Mesendoderm (in vitro differentiated cells): ENCODE measurements at regions not wholly inside any gene's neighbourhood (a gene's known extent, or its start where the extent isn't known, plus 50 kb on each side); places are given as distances from the start of the nearest gene placed in this dataset.

Experiments used
- DNase-seq: peaks from one replicate; pipeline ENCODE4 v3.0.0; 2013
- H2AK5ac ChIP-seq: 2 replicates; pipeline ENCODE4 v1.6.1; 2013; ENCODE audit warnings: low read length, inconsistent platforms
- H2BK120ac ChIP-seq: 2 replicates; pipeline ENCODE4 v1.6.1; 2013; ENCODE audit warnings: low read depth, mild to moderate bottlenecking, low read length, moderate library complexity, mixed read lengths
- H2BK15ac ChIP-seq: replicated peaks from 2 replicates; pipeline ENCODE4 v1.6.1; 2013; ENCODE audit warnings: low read depth, mild to moderate bottlenecking, moderate library complexity
- H2BK5ac ChIP-seq: 2 replicates; pipeline ENCODE4 v1.6.1; 2013; ENCODE audit warnings: low read length, inconsistent platforms
- H3K18ac ChIP-seq: 2 replicates; pipeline ENCODE4 v1.6.1; 2013; ENCODE audit warnings: mild to moderate bottlenecking, low read length, mixed read lengths
- H3K23ac ChIP-seq: one replicate; pipeline ENCODE4 v1.6.1; 2013; ENCODE audit warnings: low read length
- H3K27ac ChIP-seq: 2 replicates; pipeline ENCODE4 v1.5.1; 2013; ENCODE audit warnings: low read depth, mild to moderate bottlenecking, inconsistent platforms, low read length, moderate library complexity
- H3K27me3 ChIP-seq: 2 replicates; pipeline ENCODE4 v1.6.1; 2013; ENCODE audit warnings: low read length, control low read depth, mild to moderate bottlenecking, inconsistent platforms; ENCODE audit not compliant: insufficient read depth, poor library complexity
- H3K36me3 ChIP-seq: 2 replicates; pipeline ENCODE4 v1.6.1; 2013; ENCODE audit warnings: low read length, inconsistent platforms; ENCODE audit not compliant: control insufficient read depth, insufficient read depth
- H3K4ac ChIP-seq: one replicate; pipeline ENCODE4 v1.6.1; 2013; ENCODE audit warnings: low read depth, mild to moderate bottlenecking, low read length, moderate library complexity
- H3K4me1 ChIP-seq: 2 replicates; pipeline ENCODE4 v1.6.1; 2013; ENCODE audit warnings: low read depth, low read length, inconsistent platforms; ENCODE audit not compliant: control insufficient read depth
- H3K4me2 ChIP-seq: 2 replicates; pipeline ENCODE4 v1.6.1; 2013; ENCODE audit warnings: low read length
- H3K4me3 ChIP-seq: 2 replicates; pipeline ENCODE4 v1.5.1; 2013; ENCODE audit warnings: mild to moderate bottlenecking, low read length
- H3K56ac ChIP-seq: one replicate; pipeline ENCODE4 v1.6.1; 2013; ENCODE audit warnings: low read length
- H3K79me1 ChIP-seq: 2 replicates; pipeline ENCODE4 v1.6.1; 2013; ENCODE audit warnings: low read length, inconsistent platforms
- H3K79me2 ChIP-seq: 2 replicates; pipeline ENCODE4 v1.6.1; 2013; ENCODE audit warnings: mild to moderate bottlenecking, low read length; ENCODE audit not compliant: control insufficient read depth, insufficient read depth
- H3K9ac ChIP-seq: 2 replicates; pipeline ENCODE4 v1.6.1; 2013; ENCODE audit warnings: low read length, inconsistent platforms
- H4K5ac ChIP-seq: one replicate; pipeline ENCODE4 v1.6.1; 2013; ENCODE audit warnings: low read length
- H4K8ac ChIP-seq: one replicate; pipeline ENCODE4 v1.6.1; 2013; ENCODE audit warnings: low read depth, mild to moderate bottlenecking, control low read depth, low read length, moderate library complexity
- WGBS: extraction: QIAGEN DNeasy Blood & Tissue Kit; methylation state at CpG from one replicate; pipeline ENCODE4 v1.1.7; 2013; ENCODE audit warnings: low lambda C conversion rate, missing lambda C conversion rate; ENCODE audit not compliant: insufficient coverage; ENCODE audit errors: extremely low coverage; 5-methylcytosine and 5-hydroxymethylcytosine counted together

DNA sequence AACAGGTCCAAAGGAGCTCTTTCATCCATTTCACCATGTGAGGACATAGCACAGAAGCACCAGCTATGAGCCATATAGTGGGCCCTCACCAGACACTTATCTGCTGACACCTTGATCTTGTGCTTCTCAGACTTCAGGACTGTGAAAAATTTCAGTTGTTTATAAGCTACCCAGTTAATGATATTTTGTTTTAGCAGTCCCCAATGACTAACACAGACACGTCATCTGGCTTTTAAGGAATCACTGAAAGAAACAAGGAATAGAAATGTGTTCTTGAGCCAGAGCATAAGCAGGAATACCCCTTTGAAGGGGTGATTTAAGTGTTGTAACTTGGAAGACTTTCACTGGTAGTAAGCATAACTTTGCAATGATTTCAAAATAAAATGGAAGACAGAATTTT is 214.7 kb upstream of the PTCHD4 start:
- no peaks in the 10 kb centered on the region for H3K4me1 ChIP-seq
- no peak overlapping the region for H3K4ac ChIP-seq
- H3K27ac ChIP-seq: no peak overlapping the region
- H4K8ac ChIP-seq: no peak overlapping the region
- no peak overlapping the region for H3K4me3 ChIP-seq
- H3K27me3 ChIP-seq: no peaks in the 10 kb centered on the region
- H3K79me2 ChIP-seq: no peaks in the 10 kb centered on the region
- H4K5ac ChIP-seq: no peak overlapping the region
- no peak overlapping the region for H2BK120ac ChIP-seq
- H3K4me2 ChIP-seq: no peak overlapping the region
- no peak overlapping the region for H2BK5ac ChIP-seq
- H3K23ac ChIP-seq: no peak overlapping the region
- no peak overlapping the region for H3K56ac ChIP-seq
- H3K36me3 ChIP-seq: no peaks in the 10 kb centered on the region
- H3K79me1 ChIP-seq: no peaks in the 10 kb centered on the region
- H2AK5ac ChIP-seq: no peak overlapping the region
- no peak overlapping the region for H3K9ac ChIP-seq
- WGBS: no CpG with 5 or more reads among the region's 1 CpG
- DNase-seq: no peak
- no peak overlapping the region for H2BK15ac ChIP-seq
- no peak overlapping the region for H3K18ac ChIP-seq

DNA sequence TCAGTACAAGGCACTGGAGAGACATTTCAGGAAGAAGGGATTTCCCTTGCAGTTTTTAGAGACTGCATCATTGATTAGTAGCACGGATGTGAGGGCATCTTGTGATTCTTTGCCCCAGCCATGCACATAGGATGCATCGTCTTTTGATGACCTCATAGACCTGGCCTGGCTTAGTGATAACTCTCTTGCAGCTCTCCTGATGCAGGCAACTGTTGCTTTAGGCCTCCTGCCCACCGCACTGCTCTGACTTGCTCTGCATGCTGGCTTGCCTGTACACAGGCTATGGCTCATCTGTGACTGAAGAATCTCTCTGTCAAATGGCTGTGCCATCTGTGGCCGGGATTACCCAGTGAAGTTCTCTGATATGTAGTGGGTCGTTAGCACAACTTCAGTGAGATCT is 207.7 kb upstream of the PTCHD4 start:
- H3K79me1 ChIP-seq: no peaks in the 10 kb centered on the region
- H3K23ac ChIP-seq: no peak overlapping the region
- H2BK15ac ChIP-seq: no peak overlapping the region
- no peak overlapping the region for H2BK120ac ChIP-seq
- H4K5ac ChIP-seq: no peak overlapping the region
- H3K4ac ChIP-seq: no peak overlapping the region
- H2BK5ac ChIP-seq: no peak overlapping the region
- H3K36me3 ChIP-seq: no peaks in the 10 kb centered on the region
- no peak for DNase-seq
- no CpG with 5 or more reads among the region's 5 CpGs for WGBS
- H3K79me2 ChIP-seq: no peaks in the 10 kb centered on the region
- H3K27ac ChIP-seq: no peak overlapping the region
- no peak overlapping the region for H4K8ac ChIP-seq
- H3K18ac ChIP-seq: no peak overlapping the region
- H3K4me3 ChIP-seq: no peak overlapping the region
- H3K56ac ChIP-seq: no peak overlapping the region
- H3K4me2 ChIP-seq: no peak overlapping the region
- no peak overlapping the region for H2AK5ac ChIP-seq
- H3K4me1 ChIP-seq: no peaks in the 10 kb centered on the region
- no peaks in the 10 kb centered on the region for H3K27me3 ChIP-seq
- H3K9ac ChIP-seq: no peak overlapping the region

DNA sequence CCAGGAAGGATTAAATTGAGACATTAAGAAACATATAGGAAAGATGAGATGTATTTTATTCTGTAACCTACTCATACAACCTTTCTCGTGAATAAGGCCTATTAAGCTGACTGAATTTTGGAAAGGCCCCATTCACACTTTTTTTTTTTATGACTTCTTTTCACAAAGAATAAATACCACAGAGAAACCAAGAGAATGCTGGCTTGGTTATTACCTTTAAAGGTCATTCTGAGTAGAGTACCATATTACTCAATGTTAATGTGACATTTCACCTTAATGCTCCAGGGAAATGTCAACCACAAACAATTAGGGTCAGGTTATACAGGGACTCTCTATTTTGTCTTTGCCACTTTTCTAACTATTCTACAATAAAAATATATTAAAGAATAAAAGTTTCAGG is 204.9 kb upstream of the PTCHD4 start:
- Histone ChIP-seq H2AK5ac (no peak overlapping the region), H2BK120ac (no peak overlapping the region), H3K18ac (no peak overlapping the region), H3K9ac (no peak overlapping the region), H3K23ac (no peak overlapping the region), H4K5ac (no peak overlapping the region), H3K4me1 (no peaks in the 10 kb centered on the region), H3K4ac (no peak overlapping the region), H3K36me3 (no peaks in the 10 kb centered on the region), H4K8ac (no peak overlapping the region), H3K56ac (no peak overlapping the region), H3K27me3 (no peaks in the 10 kb centered on the region), H3K4me2 (no peak overlapping the region), H3K79me1 (no peaks in the 10 kb centered on the region), H2BK5ac (no peak overlapping the region), H3K79me2 (no peaks in the 10 kb centered on the region), H2BK15ac (no peak overlapping the region), H3K27ac (no peak overlapping the region), H3K4me3 (no peak overlapping the region)
- DNase-seq: no peak
- no CpG with 5 or more reads among the region's 1 CpG for WGBS

DNA sequence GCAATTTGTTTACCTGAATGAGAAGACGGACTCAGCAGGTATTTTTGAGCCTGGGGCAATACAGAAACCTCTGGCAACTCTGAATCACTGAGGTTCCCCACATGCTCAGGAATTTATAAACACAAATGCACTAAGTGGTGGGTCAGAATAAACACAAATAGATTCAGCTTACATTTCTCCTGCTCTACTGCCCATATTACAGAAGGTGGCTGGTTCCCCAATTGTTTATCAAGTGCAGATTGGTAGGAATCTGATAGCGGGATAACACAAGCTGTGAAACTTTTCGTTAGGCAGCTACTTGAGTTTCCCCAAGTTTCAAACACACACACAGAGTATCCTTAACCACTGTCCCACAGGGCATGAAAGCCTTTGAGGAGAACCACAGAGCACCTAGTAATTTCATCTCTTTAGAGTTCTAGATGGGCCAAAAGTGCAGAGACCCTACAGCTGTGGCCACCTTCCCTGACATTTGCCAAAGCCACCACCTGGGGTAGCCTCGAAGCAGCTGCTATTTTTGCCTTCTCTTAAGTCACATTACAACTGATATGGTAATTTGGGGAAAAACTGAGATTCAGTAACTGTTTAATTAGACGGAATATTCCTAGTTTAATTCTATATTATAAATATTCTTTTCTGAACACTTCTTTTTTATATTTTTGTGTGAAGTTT is 204.2 kb upstream of the PTCHD4 start:
- Histone ChIP-seq H3K4me2 (no peak overlapping the region), H4K5ac (no peak overlapping the region), H3K36me3 (no peaks in the 10 kb centered on the region), H3K56ac (no peak overlapping the region), H3K18ac (no peak overlapping the region), H2BK15ac (no peak overlapping the region), H2BK5ac (no peak overlapping the region), H3K23ac (no peak overlapping the region), H3K79me1 (no peaks in the 10 kb centered on the region), H3K4me3 (no peak overlapping the region), H3K27ac (no peak overlapping the region), H3K9ac (no peak overlapping the region), H2BK120ac (no peak overlapping the region), H3K27me3 (no peaks in the 10 kb centered on the region), H4K8ac (no peak overlapping the region), H3K4ac (no peak overlapping the region), H3K4me1 (no peaks in the 10 kb centered on the region), H2AK5ac (no peak overlapping the region), H3K79me2 (no peaks in the 10 kb centered on the region)
- DNase-seq: peak; percentile 39
- no CpG with 5 or more reads among the region's 5 CpGs for WGBS

DNA sequence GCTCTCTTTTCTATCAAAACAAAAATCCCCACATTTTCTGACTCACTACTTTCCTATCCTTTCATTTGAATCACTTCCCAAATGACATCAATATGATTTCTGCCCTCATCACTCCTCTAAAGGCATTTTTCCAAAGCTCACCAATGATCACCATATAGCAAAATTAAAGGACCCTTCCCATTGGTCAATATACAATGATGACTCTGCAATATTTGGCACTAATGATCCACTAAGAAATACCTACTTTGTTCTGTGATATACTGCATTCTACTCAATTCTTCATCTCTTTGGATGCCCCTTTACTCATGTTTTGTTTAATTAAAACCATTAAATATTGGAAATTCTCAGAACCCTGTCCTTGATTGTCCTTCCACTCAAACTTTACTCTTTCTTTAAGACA is 200.3 kb upstream of the PTCHD4 start:
- Histone ChIP-seq H3K23ac (no peak overlapping the region), H3K36me3 (no peaks in the 10 kb centered on the region), H2BK15ac (no peak overlapping the region), H3K56ac (no peak overlapping the region), H3K79me1 (no peaks in the 10 kb centered on the region), H2BK5ac (no peak overlapping the region), H2AK5ac (no peak overlapping the region), H3K27ac (no peak overlapping the region), H3K18ac (no peak overlapping the region), H3K79me2 (no peaks in the 10 kb centered on the region), H3K9ac (no peak overlapping the region), H3K27me3 (no peaks in the 10 kb centered on the region), H4K8ac (no peak overlapping the region), H3K4me1 (no peaks in the 10 kb centered on the region), H3K4me2 (no peak overlapping the region), H3K4ac (no peak overlapping the region), H4K5ac (no peak overlapping the region), H2BK120ac (no peak overlapping the region), H3K4me3 (no peak overlapping the region)
- DNase-seq: no peak

DNA sequence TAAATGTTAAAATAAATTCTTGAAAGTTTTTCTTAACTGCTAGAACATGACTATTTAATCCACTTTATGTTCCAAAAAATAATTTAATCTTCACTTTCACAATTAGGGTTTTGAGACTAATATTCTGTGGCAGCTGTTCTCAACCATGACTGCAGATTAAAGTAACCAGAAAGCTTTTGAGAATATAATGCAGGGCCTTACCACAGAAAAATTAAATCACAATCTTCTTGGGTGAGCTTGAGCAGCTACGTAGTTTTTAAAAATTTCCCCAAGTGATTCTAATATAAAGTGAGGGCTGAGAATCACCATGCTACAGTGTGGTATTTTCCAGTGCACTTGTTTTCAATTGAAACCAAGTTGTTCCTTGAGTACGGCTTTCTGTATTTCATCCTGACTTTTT is 196.6 kb upstream of the PTCHD4 start:
- Histone ChIP-seq H3K4ac (no peak overlapping the region), H3K27me3 (no peaks in the 10 kb centered on the region), H3K27ac (no peak overlapping the region), H2BK5ac (no peak overlapping the region), H3K9ac (no peak overlapping the region), H4K8ac (no peak overlapping the region), H2AK5ac (no peak overlapping the region), H2BK120ac (no peak overlapping the region), H4K5ac (no peak overlapping the region), H2BK15ac (no peak overlapping the region), H3K18ac (no peak overlapping the region), H3K23ac (no peak overlapping the region), H3K4me1 (no peaks in the 10 kb centered on the region), H3K4me2 (no peak overlapping the region), H3K4me3 (no peak overlapping the region), H3K56ac (no peak overlapping the region), H3K79me1 (no peaks in the 10 kb centered on the region), H3K36me3 (no peaks in the 10 kb centered on the region), H3K79me2 (no peaks in the 10 kb centered on the region)
- WGBS: no CpG with 5 or more reads among the region's 2 CpGs
- no peak for DNase-seq
